Coronary artery (tissue), 2 donors: ENCODE measurements at regions not wholly inside any gene's neighbourhood (a gene's known extent, or its start where the extent isn't known, plus 50 kb on each side); places are given as distances from the start of the nearest gene placed in this dataset.

Experiments
- DNase-seq: peaks from one replicate; pipeline ENCODE4 v3.0.0-alpha.2; 2017; ENCODE audit warnings: low spot score
- H3K27ac ChIP-seq, 2 donors: fragments of 200-600 bp; sonication (generic); one replicate each; pipeline ENCODE4 v1.5.1; 2016 to 2019
- H3K4me3 ChIP-seq: fragments of 200-600 bp; sonication (generic); 2 replicates; pipeline ENCODE4 v1.5.1; 2016; ENCODE audit warnings: mild to moderate bottlenecking, moderate library complexity
- TF ChIP-seq, protein P1 (sequence below): fragments of 200-600 bp; sonication (generic); IDR thresholded peaks from one replicate; pipeline ENCODE4 v1.5.1; 2019; ENCODE audit warnings: antibody characterized with exemption

GRCh38 chr3:25090698-25091453, 337.2 kb upstream of the RARB start:
- TF ChIP-seq, protein P1, sequence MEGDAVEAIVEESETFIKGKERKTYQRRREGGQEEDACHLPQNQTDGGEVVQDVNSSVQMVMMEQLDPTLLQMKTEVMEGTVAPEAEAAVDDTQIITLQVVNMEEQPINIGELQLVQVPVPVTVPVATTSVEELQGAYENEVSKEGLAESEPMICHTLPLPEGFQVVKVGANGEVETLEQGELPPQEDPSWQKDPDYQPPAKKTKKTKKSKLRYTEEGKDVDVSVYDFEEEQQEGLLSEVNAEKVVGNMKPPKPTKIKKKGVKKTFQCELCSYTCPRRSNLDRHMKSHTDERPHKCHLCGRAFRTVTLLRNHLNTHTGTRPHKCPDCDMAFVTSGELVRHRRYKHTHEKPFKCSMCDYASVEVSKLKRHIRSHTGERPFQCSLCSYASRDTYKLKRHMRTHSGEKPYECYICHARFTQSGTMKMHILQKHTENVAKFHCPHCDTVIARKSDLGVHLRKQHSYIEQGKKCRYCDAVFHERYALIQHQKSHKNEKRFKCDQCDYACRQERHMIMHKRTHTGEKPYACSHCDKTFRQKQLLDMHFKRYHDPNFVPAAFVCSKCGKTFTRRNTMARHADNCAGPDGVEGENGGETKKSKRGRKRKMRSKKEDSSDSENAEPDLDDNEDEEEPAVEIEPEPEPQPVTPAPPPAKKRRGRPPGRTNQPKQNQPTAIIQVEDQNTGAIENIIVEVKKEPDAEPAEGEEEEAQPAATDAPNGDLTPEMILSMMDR = no peak
- DNase-seq = no peak
- H3K27ac ChIP-seq = no peak overlapping the region
- no peak overlapping the region for H3K4me3 ChIP-seq

DNA sequence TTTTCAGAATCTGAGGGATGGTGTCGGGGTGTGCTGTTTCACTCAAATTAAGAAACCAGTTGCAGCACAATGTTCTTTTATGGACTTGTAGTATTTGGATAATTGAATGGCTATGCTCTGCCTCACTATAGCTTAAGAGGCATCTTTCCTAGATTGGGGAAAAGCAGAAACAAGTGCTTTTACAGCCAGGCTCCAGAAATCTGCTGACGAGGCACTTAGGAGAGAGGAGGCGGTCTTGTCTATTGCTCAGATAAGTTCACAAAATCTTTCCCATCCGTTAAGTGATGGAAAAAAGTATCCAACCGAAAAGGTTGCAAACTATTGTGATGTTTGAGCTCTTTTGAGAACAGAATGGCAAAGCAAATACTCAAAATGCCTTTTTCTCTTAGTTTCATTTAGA, 336.1 kb upstream of the RARB start:
- TF ChIP-seq, protein P1 = no peak
- H3K27ac ChIP-seq = no peak overlapping the region
- DNase-seq = no peak
- H3K4me3 ChIP-seq = no peak overlapping the region

DNA sequence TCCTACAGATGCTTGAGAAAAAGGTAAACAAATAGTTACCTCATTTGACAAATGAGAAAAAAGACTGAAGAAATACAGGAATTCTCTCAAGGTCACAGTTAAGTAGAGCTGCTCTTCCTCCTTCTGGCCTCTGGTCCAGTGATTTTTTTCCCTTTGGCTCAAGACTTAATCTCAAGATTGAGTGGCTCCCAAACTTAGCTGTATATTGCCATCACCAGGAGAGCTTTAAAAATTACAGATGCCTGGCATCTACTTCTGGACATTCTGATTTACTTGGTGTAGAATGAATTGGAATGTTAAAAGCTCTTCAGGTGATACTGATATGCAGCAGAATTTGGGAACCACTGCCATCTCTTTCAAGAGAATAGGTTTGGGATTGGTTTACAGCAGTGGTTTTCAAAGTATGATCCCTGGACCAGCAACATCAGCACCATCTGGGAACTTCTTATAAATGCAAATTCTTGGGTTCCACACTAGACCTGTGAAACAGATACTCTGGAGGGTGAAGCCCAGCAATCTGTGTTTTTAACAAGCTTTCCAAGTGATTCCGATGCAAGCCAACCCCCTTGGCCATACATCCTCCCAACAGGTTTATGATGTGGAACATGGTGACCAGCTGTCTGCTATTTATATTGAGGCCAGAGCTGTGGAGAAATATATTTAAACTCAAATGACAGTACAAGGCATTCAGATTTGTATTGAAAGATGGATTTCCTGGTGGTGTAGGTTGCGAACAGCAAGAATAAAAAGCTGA, 333.0 kb upstream of the RARB start:
- Histone ChIP-seq H3K27ac (no peak overlapping the region), H3K4me3 (no peak overlapping the region)
- TF ChIP-seq, protein P1 = no peak
- no peak for DNase-seq

DNA sequence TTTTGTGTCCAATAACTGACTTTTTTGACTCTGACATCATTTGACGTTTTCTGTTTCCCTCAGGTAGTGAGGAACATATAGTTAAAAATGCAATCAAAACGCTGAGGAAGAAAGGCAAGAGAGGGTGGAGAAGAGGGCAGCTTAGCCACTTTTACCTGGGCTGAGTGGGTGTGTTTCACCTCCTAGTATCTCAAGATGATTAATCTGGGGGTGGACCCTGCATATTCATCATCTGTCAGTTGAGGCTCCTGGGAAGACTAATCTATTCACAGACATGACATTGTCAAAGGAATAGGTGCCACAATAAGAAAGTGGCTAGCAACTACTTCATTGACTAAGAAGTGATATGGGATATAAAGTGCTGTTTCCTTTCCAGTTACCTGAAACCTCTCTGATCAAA, 331.5 kb upstream of the RARB start:
- no peak for DNase-seq
- TF ChIP-seq, protein P1 = no peak
- Histone ChIP-seq H3K4me3 (no peak overlapping the region), H3K27ac (no peak overlapping the region)

DNA sequence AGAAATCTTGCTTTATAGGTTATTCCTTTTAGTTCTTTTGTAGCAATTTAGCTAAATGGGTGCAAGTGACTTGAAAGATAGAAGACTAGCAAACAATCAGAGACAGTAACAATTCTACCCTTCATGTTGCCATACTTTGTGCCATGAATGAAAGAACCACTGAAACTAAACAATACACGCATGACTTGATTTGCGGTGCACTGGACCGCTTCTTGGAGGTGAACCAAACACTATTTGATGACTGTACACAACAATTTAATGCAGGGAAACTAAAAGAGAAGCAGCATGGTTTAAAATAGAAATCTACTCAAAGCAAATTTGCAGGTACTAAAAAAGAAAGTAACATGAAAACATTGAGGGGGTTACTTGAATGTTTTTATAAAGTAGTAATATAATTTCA, 331.0 kb upstream of the RARB start:
- Histone ChIP-seq H3K27ac (no peak overlapping the region), H3K4me3 (no peak overlapping the region)
- TF ChIP-seq, protein P1 = no peak
- no peak for DNase-seq

DNA sequence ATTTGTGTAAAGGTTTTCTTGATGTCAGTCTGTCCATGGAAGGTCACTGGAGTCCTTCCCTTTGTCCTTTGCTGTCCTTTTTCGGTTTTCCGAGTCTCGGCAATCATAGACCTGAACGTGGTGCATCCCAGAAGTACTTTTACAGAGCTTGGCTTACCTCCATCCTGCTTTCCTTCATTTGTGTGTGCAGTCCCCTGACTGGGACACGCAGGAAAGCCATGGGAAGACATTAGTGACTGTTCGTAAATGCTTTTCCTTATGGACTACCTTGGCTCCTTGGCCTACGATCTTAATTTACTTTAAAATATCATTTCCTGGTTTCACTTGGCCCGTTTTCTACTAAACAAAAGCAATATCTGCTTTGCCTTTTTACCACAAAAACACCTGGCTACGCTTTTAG, 328.4 kb upstream of the RARB start:
- TF ChIP-seq, protein P1 = no peak
- Histone ChIP-seq H3K4me3 (no peak overlapping the region), H3K27ac (no peak overlapping the region)
- DNase-seq = no peak

- Histone ChIP-seq H3K4me3 (no peak overlapping the region), H3K27ac (no peak overlapping the region)
- DNase-seq = no peak
- TF ChIP-seq, protein P1 = no peak
Measured at GRCh38 chr3:25103391-25103790, 324.7 kb upstream of the RARB start.
